HCT116 (cell line): ENCODE measurements at regions not wholly inside any gene's neighbourhood (a gene's known extent, or its start where the extent isn't known, plus 50 kb on each side); places are given as distances from the start of the nearest gene placed in this dataset.

ENCODE experiments used
- ATAC-seq: fragments of 200-7000 bp; cut with Tn5 transposase; 2 replicates; pipeline ENCODE4 v1.9.1; 2020; ENCODE audit warnings: mild to moderate bottlenecking, moderate library complexity
- BruUV-seq: library from RNA; stranded (reverse); fragments of 400-500 nt; replicated peaks from 2 replicates; lab custom pipeline; 2021; lab: Mats Ljungman, UMichigan
- CTCF ChIA-PET: fragments of 300-600 bp; sonication (Branson Sonifier 250); formaldehyde crosslinking; loops from one replicate; lab custom pipeline; 2021; ENCODE audit warnings: antibody characterized with exemption; lab: Charles Lee
- POLR2A ChIA-PET: fragments of 300-600, 350-600 bp; sonication (Branson Sonifier 250); formaldehyde crosslinking; loops from one replicate; lab custom pipeline; 2021; ENCODE audit warnings: antibody characterized with exemption; lab: Charles Lee
- RAD21 ChIA-PET, 2 experiments: fragments of 300-600 bp; sonication (Branson Sonifier 250); formaldehyde crosslinking; loops; one replicate each; lab custom pipeline; 2023; ENCODE audit warnings: low total read pairs in 2 of 2; ENCODE audit not compliant: uncharacterized antibody in 2 of 2, unreplicated experiment in 2 of 2, low non-redundant PET in 1 of 2; lab: Charles Lee
- DNase-seq: peaks from one replicate; pipeline ENCODE4 v3.0.0-alpha.2; 2010; ENCODE audit warnings: low read depth, low spot score
- H2AFZ ChIP-seq: fragments of 200-600 bp; shearing (Covaris generic), sonication (generic); 2 replicates; pipeline ENCODE4 v1.6.1; 2017; ENCODE audit warnings: low read depth, mixed run types, mixed read lengths, antibody characterized with exemption, low read length; ENCODE audit not compliant: poor library complexity, severe bottlenecking
- H3K27ac ChIP-seq: 2 replicates; pipeline ENCODE4 v1.5.1; 2012; ENCODE audit warnings: low read depth, low read length
- H3K27me3 ChIP-seq: fragments of 200-600 bp; sonication (generic); 2 replicates; pipeline ENCODE4 v1.6.1; 2016; ENCODE audit warnings: mixed run types, low read length, mixed read lengths; ENCODE audit not compliant: insufficient read depth
- H3K36me3 ChIP-seq, 2 experiments: fragments of 200-500 bp in 1 of 2; fragments of 200-600 bp in 1 of 2; sonication (Bioruptor generic) in 1 of 2; sonication (generic) in 1 of 2; 2 replicates each; pipeline versions ENCODE4 v1.5.1 to v1.6.1; 2014 to 2016; ENCODE audit warnings: low read length in 2 of 2, inconsistent platforms in 1 of 2, mixed read lengths in 1 of 2, mixed run types in 1 of 2; ENCODE audit not compliant: insufficient read depth in 2 of 2, control insufficient read depth in 1 of 2
- H3K4me1 ChIP-seq, 2 experiments: fragments of 200-600 bp in 1 of 2; sonication (generic) in 1 of 2; 2 replicates each; pipeline versions ENCODE4 v1.5.1 to v1.6.1; 2012 to 2017; ENCODE audit warnings: low read length in 2 of 2, inconsistent platforms in 1 of 2, mild to moderate bottlenecking in 1 of 2, mixed read lengths in 1 of 2, mixed run types in 1 of 2, moderate library complexity in 1 of 2; ENCODE audit not compliant: insufficient read depth in 2 of 2, control insufficient read depth in 1 of 2
- H3K4me2 ChIP-seq: fragments of 200-600 bp; sonication (generic); 2 replicates; pipeline ENCODE4 v1.6.1; 2017; ENCODE audit warnings: mixed run types, low read length, mixed read lengths
- H3K4me3 ChIP-seq, 2 experiments: fragments of 200-600 bp in 1 of 2; sonication (generic) in 1 of 2; replicated peaks in 1 of 2; 2 replicates each; pipeline ENCODE4 v1.5.1; 2011 to 2016; ENCODE audit warnings: low read length in 2 of 2, control low read depth in 1 of 2, low read depth in 1 of 2, mild to moderate bottlenecking in 1 of 2, mixed read lengths in 1 of 2, mixed run types in 1 of 2
- H3K79me2 ChIP-seq: fragments of 200-600 bp; sonication (generic); 2 replicates; pipeline ENCODE4 v1.6.1; 2017; ENCODE audit warnings: mild to moderate bottlenecking, mixed run types, low read length, moderate library complexity, mixed read lengths; ENCODE audit not compliant: insufficient read depth
- H3K9ac ChIP-seq: fragments of 200-600 bp; sonication (generic); 2 replicates; pipeline ENCODE4 v1.6.1; 2016; ENCODE audit warnings: low read length, mixed read lengths
- H3K9me2 ChIP-seq: fragments of 200-600 bp; sonication (generic), shearing (Covaris generic); 2 replicates; pipeline ENCODE4 v1.6.1; 2017; ENCODE audit warnings: mixed run types, mild to moderate bottlenecking, moderate library complexity; ENCODE audit not compliant: insufficient read depth
- H3K9me3 ChIP-seq, 2 experiments: fragments of 200-500 bp in 1 of 2; fragments of 200-600 bp in 1 of 2; sonication (Bioruptor generic) in 1 of 2; sonication (generic) in 1 of 2; 2 replicates each; pipeline ENCODE4 v1.6.1; 2014 to 2017; ENCODE audit warnings: low read length in 2 of 2, mixed read lengths in 2 of 2, inconsistent platforms in 1 of 2, low read depth in 1 of 2, mild to moderate bottlenecking in 1 of 2, mixed run types in 1 of 2, moderate library complexity in 1 of 2; ENCODE audit not compliant: control insufficient read depth in 1 of 2, insufficient read depth in 1 of 2
- H4K20me1 ChIP-seq: fragments of 200-600 bp; sonication (generic), shearing (Covaris generic); 2 replicates; pipeline ENCODE4 v1.6.1; 2017; ENCODE audit warnings: mixed run types, mild to moderate bottlenecking, moderate library complexity; ENCODE audit not compliant: insufficient read depth
- CBX3 ChIP-seq: IDR thresholded peaks from 2 replicates; pipeline ENCODE4 v1.6.1; 2012; ENCODE audit warnings: low read depth
- EGR1 ChIP-seq: IDR thresholded peaks from 2 replicates; pipeline ENCODE4 v1.6.1; 2012; ENCODE audit warnings: low read depth
- ELF1 ChIP-seq: IDR thresholded peaks from 2 replicates; pipeline ENCODE4 v1.6.1; 2012; ENCODE audit warnings: low read depth, borderline replicate concordance
- EZH2phosphoT487 ChIP-seq: fragments of 200-600 bp; IDR thresholded peaks from 2 replicates; pipeline ENCODE4 v1.6.1; 2018; ENCODE audit warnings: antibody characterized with exemption, borderline replicate concordance
- FOSL1 ChIP-seq: IDR thresholded peaks from 2 replicates; pipeline ENCODE4 v1.6.1; 2012; ENCODE audit warnings: low read depth
- POLR2AphosphoS5 ChIP-seq: IDR thresholded peaks from 2 replicates; pipeline ENCODE4 v1.6.1; 2011; ENCODE audit warnings: mild to moderate bottlenecking, low read depth, low read length, moderate library complexity
- RAD21 ChIP-seq: IDR thresholded peaks from 2 replicates; pipeline ENCODE4 v1.6.1; 2012; ENCODE audit warnings: low read depth, mild to moderate bottlenecking
- SIN3A ChIP-seq: IDR thresholded peaks from 2 replicates; pipeline ENCODE4 v1.6.1; 2012; ENCODE audit warnings: low read depth
- SP1 ChIP-seq: IDR thresholded peaks from 2 replicates; pipeline ENCODE4 v1.6.1; 2012; ENCODE audit warnings: low read depth
- SRF ChIP-seq: IDR thresholded peaks from 2 replicates; pipeline ENCODE4 v1.6.1; 2012; ENCODE audit warnings: low read depth
- TCF7L2 ChIP-seq: IDR thresholded peaks from 2 replicates; pipeline ENCODE4 v1.7.0; 2011; ENCODE audit warnings: borderline replicate concordance, inconsistent platforms; ENCODE audit not compliant: insufficient read depth, insufficient read length; ENCODE audit errors: extremely low read depth
- YY1 ChIP-seq: IDR thresholded peaks from 2 replicates; pipeline ENCODE4 v1.6.1; 2011; ENCODE audit warnings: low read length, low read depth, moderate library complexity, mild to moderate bottlenecking; ENCODE audit not compliant: insufficient replicate concordance; ENCODE audit errors: extremely low read depth
- ZFX ChIP-seq: fragments of 450-650 bp; IDR thresholded peaks from 2 replicates; pipeline ENCODE4 v1.6.1; 2017
- intact Hi-C: fragments of 100-400 bp; cut with micrococcal nuclease; formaldehyde crosslinking; loops from 2 replicates; pipeline ENCODE4 v1.10.0; 2022

DNA sequence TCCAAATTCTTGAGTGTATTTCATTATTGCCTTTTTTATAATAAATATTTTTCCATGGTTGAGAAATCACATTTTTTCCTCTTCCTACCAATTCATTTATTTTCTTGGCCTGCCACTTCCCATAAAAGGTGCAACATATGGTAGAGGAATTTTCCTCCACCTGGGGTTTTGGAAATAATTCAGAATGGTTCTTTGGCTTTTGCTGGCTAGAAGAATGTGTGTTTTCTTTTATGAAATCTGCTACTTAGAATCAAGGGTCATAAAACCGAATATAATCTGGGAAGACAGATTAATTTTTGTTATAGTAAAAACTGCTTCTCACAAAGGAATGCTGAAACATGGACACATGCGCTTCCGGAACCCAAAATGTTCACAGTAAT, 54.0 kb upstream of the POMGNT2 start:
- Histone ChIP-seq H3K27me3 (no peaks in the 10 kb centered on the region), H4K20me1 (no peaks in the 10 kb centered on the region), H3K4me1 (peaks cover 0 to 8% of the 10 kb centered on the region in 2 experiments; a peak in 2 of 4 replicates), H3K4me3 (no peak overlapping the region), H2AFZ (no peak overlapping the region), H3K9me2 (no peaks in the 10 kb centered on the region), H3K27ac (no peak overlapping the region), H3K36me3 (no peaks in the 10 kb centered on the region), H3K9me3 (no peaks in the 10 kb centered on the region), H3K79me2 (no peaks in the 10 kb centered on the region), H3K9ac (no peak overlapping the region), H3K4me2 (no peak overlapping the region)
- ChIA-PET CTCF (no interaction called here), RAD21 (no interaction called here), POLR2A (no interaction called here)
- DNase-seq, result no peak
- no peak for ATAC-seq
- BruUV-seq, result no TSS peak
- intact Hi-C loops, result loop anchor here (5.0 kb wide), 2 partner anchors 342 to 477 kb away; no protein-coding TSS in a partner anchor
- TF ChIP-seq SP1 (no peak), ZFX (no peak), TCF7L2 (no peak), EGR1 (no peak), FOSL1 (no peak), ELF1 (no peak), CBX3 (no peak), SIN3A (no peak), POLR2AphosphoS5 (no peak), YY1 (no peak)
- TF ChIP-seq, all 23 proteins: peak for 0

- TF ChIP-seq SRF, result no peak
- TF ChIP-seq EZH2phosphoT487, result no peak
- no peak for TF ChIP-seq RAD21
- no peaks in the 10 kb centered on the region for H4K20me1 ChIP-seq
- H3K79me2 ChIP-seq, result no peaks in the 10 kb centered on the region
- H3K9me3 ChIP-seq, result no peaks in the 10 kb centered on the region
- RAD21 ChIA-PET, result no interaction called here
- DNase-seq (no peak), ATAC-seq (no peak)
- intact Hi-C loops, result no loop called here
- no peak overlapping the region for H3K4me3 ChIP-seq
- H3K9me2 ChIP-seq, result no peaks in the 10 kb centered on the region
- H3K36me3 ChIP-seq, result no peaks in the 10 kb centered on the region
- H3K9ac ChIP-seq, result no peak overlapping the region
- peaks cover 0 to 8% of the 10 kb centered on the region in 2 experiments; a peak in 2 of 4 replicates for H3K4me1 ChIP-seq
- no TSS peak for BruUV-seq
- H3K27me3 ChIP-seq, result no peaks in the 10 kb centered on the region
- H3K27ac ChIP-seq, result no peak overlapping the region
- H3K4me2 ChIP-seq, result no peak overlapping the region
- CTCF ChIA-PET, result no interaction called here
- H2AFZ ChIP-seq, result no peak overlapping the region
- POLR2A ChIA-PET, result no interaction called here
Measured at GRCh38 chr3:43159131-43159875, 53.4 kb upstream of the POMGNT2 start.
